Heart right ventricle (tissue), 16 donors: ENCODE measurements at regions not wholly inside any gene's neighbourhood (a gene's known extent, or its start where the extent isn't known, plus 50 kb on each side); places are given as distances from the start of the nearest gene placed in this dataset.
A peak's percentile ranks its signal among the peaks of the same experiment; 100 is the strongest.

Source experiments
- ATAC-seq, 8 donors: fragments of 200-7000 bp; cut with Tn5 transposase; one replicate each; pipeline ENCODE4 v1.9.1; 2020; ENCODE audit warnings: mild to moderate bottlenecking in 8 of 8, moderate library complexity in 8 of 8, moderate number of reproducible peaks in 1 of 8
- DNase-seq, 2 donors: peaks; one replicate each; pipeline ENCODE4 v3.0.0-alpha.2; 2020
- H3K27ac ChIP-seq, 10 donors: fragments of 200-600 bp; sonication (generic) in 2 of 10; one replicate each; pipeline versions ENCODE4 v1.5.0 to v1.8.0; 2020 to 2022; ENCODE audit warnings: mild to moderate bottlenecking in 3 of 10
- H3K27me3 ChIP-seq, 7 donors: fragments of 200-600 bp; one replicate each; pipeline ENCODE4 v1.8.0; 2021 to 2022; ENCODE audit warnings: mild to moderate bottlenecking in 2 of 7
- H3K36me3 ChIP-seq, 9 donors: fragments of 200-600 bp; sonication (generic) in 1 of 9; one replicate each; pipeline versions ENCODE4 v1.5.0 to v1.8.0; 2020 to 2022; ENCODE audit warnings: mild to moderate bottlenecking in 2 of 9
- H3K4me1 ChIP-seq, 9 donors: fragments of 200-600 bp; sonication (generic) in 1 of 9; one replicate each; pipeline versions ENCODE4 v1.5.0 to v1.8.0; 2020 to 2022; ENCODE audit warnings: mild to moderate bottlenecking in 4 of 9
- H3K4me3 ChIP-seq, 10 donors: fragments of 200-600 bp; sonication (generic) in 2 of 10; one replicate each; pipeline versions ENCODE4 v1.5.0 to v1.8.0; 2020 to 2022; ENCODE audit warnings: mild to moderate bottlenecking in 7 of 10, moderate library complexity in 2 of 10
- H3K9me3 ChIP-seq, 11 donors: fragments of 200-600 bp in 10 of 11; sonication (generic) in 2 of 11; one replicate each; pipeline versions ENCODE4 v1.5.0 to v1.8.0; 2013 to 2022; ENCODE audit warnings: mild to moderate bottlenecking in 2 of 11, control low read depth in 1 of 11, moderate library complexity in 1 of 11
- CTCF ChIP-seq, 9 donors: fragments of 200-600 bp; sonication (generic) in 2 of 9; IDR thresholded peaks; one replicate each; pipeline versions ENCODE4 v1.5.0 to v1.8.0; 2021 to 2022; ENCODE audit warnings: antibody characterized with exemption in 9 of 9, mild to moderate bottlenecking in 5 of 9, moderate library complexity in 1 of 9
- WGBS, 2 donors: extraction: QIAGEN DNeasy Blood & Tissue Kit; methylation state at CpG; one replicate each; pipeline ENCODE4 v1.1.7; 2013; ENCODE audit warnings: inconsistent platforms in 1 of 2; 5-methylcytosine and 5-hydroxymethylcytosine counted together
- intact Hi-C, 10 donors: fragments of 100-400 bp; cut with DNase I; formaldehyde crosslinking; loops; one replicate each; pipeline versions ENCODE4 v1.11.1 to v1.14.2; 2022
- donor health status: Arrhythmogenic right ventricular cardiomyopathy.
- donor health status: ischemic (EF 13 %, LVEDD 7.1; RV severe dilation, severe dysfunction).
- donor health status: healthy with polysubstance abuse.
- donor health status: DM: no; HTN: yes; CAD: no.
- donor health status: DM: no; HTN: no; CAD: no.
- donor health status: ischemic (EF 25% LVEDD 6.9; RV normal size, moderate dysfunction).
- donor health status: ischemic (EF 25% LVEDD 5.7; RV mildly dilated, moderate dysfunction).
- donor health status: healthy.
- donor health status: DM: yes; HTN: yes; CAD: no.
- donor health status: Ischemic cardiomyopathy.
- donor health status: ischemic (EF 35%, LVEDD 5.7; RV mildly dilated, moderate dysfunction).
- donor health status: nonischemic (EF 11% LVEDD 7.7; RV severe dilation, severe dysfunction).
- donor health status: DM: yes; HTN: yes; CAD: no.
- donor health status: PGD.
- donor health status: ischemic (EF 29% LVEDD 5.4; RV normal size, mild dysfunction).
- donor health status: nonischemic (EF 23%, LVEDD 6.1; RV moderate dilation, normal function).

- 89 to 97% methylated on average over 5 of the region's 5 CpGs for WGBS, 2 donors
- intact Hi-C loops, result no loop called here
- H3K36me3 ChIP-seq, result no peaks in the 10 kb centered on the region
- peaks cover 0 to 17% (median 12%) of the 10 kb centered on the region in 9 donors for H3K4me1 ChIP-seq
- no peak overlapping the region for H3K27ac ChIP-seq
- H3K9me3 ChIP-seq, result no peaks in the 10 kb centered on the region
- no peak for TF ChIP-seq CTCF (IDR thresholded peaks at IDR 0.05)
- ATAC-seq (no peak), DNase-seq (no peak)
- H3K27me3 ChIP-seq, result peaks cover 0 to 2% (median 0%) of the 10 kb centered on the region in 7 donors
- H3K4me3 ChIP-seq, result no peak overlapping the region
These were observed 57.8 kb upstream of the BCAR3 start for GRCh38 chr1:93739472-93739871.

DNA sequence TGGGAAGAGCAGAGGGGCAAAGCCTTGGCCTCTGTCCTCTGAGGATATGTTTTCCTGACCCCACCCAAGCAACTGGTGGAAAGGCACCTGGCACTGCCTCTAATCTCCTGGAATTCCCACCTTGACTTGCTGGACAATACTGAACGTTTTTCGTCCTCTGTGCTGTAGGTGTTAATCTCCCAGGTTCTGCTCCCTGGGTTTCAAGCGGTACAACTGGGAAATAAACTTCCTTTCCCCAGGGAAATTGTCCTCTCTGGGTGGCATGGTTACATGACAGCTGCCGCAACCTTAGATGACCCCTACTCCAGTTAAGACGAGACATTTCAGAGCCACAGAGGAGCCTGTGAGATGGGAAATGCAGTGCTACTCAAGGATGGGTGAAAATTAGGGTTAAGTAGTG, 57.3 kb upstream of the BCAR3 start:
- no peak overlapping the region for H3K4me3 ChIP-seq
- no peaks in the 10 kb centered on the region for H3K36me3 ChIP-seq
- no peak for ATAC-seq
- H3K27ac ChIP-seq, result no peak overlapping the region
- intact Hi-C loops, result no loop called here
- H3K27me3 ChIP-seq, result peaks cover 0 to 2% (median 0%) of the 10 kb centered on the region in 7 donors
- H3K9me3 ChIP-seq, result no peaks in the 10 kb centered on the region
- no peak for TF ChIP-seq CTCF (IDR thresholded peaks at IDR 0.05)
- WGBS, 2 donors, result 89 to 90% methylated on average over 5 of the region's 5 CpGs
- H3K4me1 ChIP-seq, result peaks cover 0 to 17% (median 12%) of the 10 kb centered on the region in 9 donors
- no peak for DNase-seq

DNA sequence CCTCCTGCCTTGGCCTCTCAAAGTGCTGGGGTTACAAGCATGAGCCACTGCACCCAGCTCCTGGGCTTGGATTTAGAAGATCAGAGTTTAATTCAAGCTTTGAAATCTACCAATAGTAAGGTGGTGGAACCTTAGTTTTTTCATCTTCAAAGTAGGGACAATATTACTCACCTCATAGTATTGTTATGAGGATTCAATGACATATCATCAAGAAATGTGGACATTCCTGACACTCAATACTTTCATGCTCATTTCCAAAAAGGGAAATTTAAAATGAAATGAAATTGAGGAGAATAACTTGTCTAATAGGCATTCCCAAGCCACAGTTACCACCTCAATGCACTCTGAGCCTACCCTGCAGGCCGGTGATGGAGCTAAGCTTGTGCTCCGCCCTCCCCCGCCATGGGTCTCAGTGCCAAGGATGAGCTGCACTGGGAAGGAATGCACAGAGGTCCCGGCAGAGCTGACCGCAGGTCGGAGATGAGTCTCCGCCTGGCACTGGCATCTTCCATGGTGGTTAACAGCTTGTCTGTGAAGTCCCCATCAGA, 56.5 kb upstream of the BCAR3 start:
- TF ChIP-seq CTCF (IDR thresholded peaks at IDR 0.05), result no peak
- ATAC-seq, result peak in 1 of 8 donors; percentile 21
- H3K4me3 ChIP-seq, result no peak overlapping the region
- peaks cover 0 to 17% (median 12%) of the 10 kb centered on the region in 9 donors for H3K4me1 ChIP-seq
- intact Hi-C loops, result no loop called here
- WGBS, 2 donors, result 95 to 96% methylated on average over 7 of the region's 7 CpGs
- H3K36me3 ChIP-seq, result no peaks in the 10 kb centered on the region
- no peaks in the 10 kb centered on the region for H3K27me3 ChIP-seq
- no peak overlapping the region for H3K27ac ChIP-seq
- no peaks in the 10 kb centered on the region for H3K9me3 ChIP-seq
- no peak for DNase-seq

- H3K9me3 ChIP-seq, result no peaks in the 10 kb centered on the region
- no peak for DNase-seq
- H3K36me3 ChIP-seq, result no peaks in the 10 kb centered on the region
- no peak for ATAC-seq
- no peak for TF ChIP-seq CTCF (IDR thresholded peaks at IDR 0.05)
- no peaks in the 10 kb centered on the region for H3K27me3 ChIP-seq
- WGBS, 2 donors, result 98 to 99% methylated on average over 3 of the region's 3 CpGs
- H3K4me1 ChIP-seq, result peaks cover 0 to 25% (median 7%) of the 10 kb centered on the region in 9 donors
- no peak overlapping the region for H3K27ac ChIP-seq
- no peak overlapping the region for H3K4me3 ChIP-seq
- intact Hi-C loops, result no loop called here
These were observed 54.1 kb upstream of the BCAR3 start for GRCh38 chr1:93735722-93736121.
